Progenitor cell of endocrine pancreas (in vitro differentiated cells): ENCODE measurements at regions not wholly inside any gene's neighbourhood (a gene's known extent, or its start where the extent isn't known, plus 50 kb on each side); places are given as distances from the start of the nearest gene placed in this dataset.
"Not testable (repeated sequence)": the region's sequence is repeated elsewhere in the genome, so short reads cannot be mapped to it uniquely, and the experiment has no call there.

Experiments used
- DNase-seq: peaks from one replicate; pipeline ENCODE4 v3.0.0; 2021; ENCODE audit warnings: low spot score; ENCODE audit not compliant: unreplicated experiment
- H3K27ac Mint-ChIP-seq: 2 replicates; pipeline ENCODE4 v1.8.0; 2021; ENCODE audit warnings: mild to moderate bottlenecking, moderate library complexity, mixed read lengths
- H3K27me3 Mint-ChIP-seq: 2 replicates; pipeline ENCODE4 v1.8.0; 2021; ENCODE audit warnings: mixed read lengths
- H3K36me3 Mint-ChIP-seq: 2 replicates; pipeline ENCODE4 v1.8.0; 2022; ENCODE audit warnings: mixed read lengths; ENCODE audit not compliant: insufficient read depth
- H3K4me1 Mint-ChIP-seq: 2 replicates; pipeline ENCODE4 v1.8.0; 2021; ENCODE audit warnings: low read depth, mixed read lengths
- H3K4me3 Mint-ChIP-seq: 2 replicates; pipeline ENCODE4 v1.8.0; 2021; ENCODE audit warnings: low read depth, mild to moderate bottlenecking, moderate library complexity, mixed read lengths
- H3K9me3 Mint-ChIP-seq: 2 replicates; pipeline ENCODE4 v1.8.0; 2021; ENCODE audit warnings: low read depth, mixed read lengths
- CTCF ChIP-seq: fragments of 200-600 bp; sonication (generic); IDR thresholded peaks from one replicate; pipeline ENCODE4 v1.5.0; 2021; ENCODE audit warnings: antibody characterized with exemption, mild to moderate bottlenecking; ENCODE audit not compliant: unreplicated experiment

GRCh38 chr3:153221748-153222162 is 59.7 kb downstream of the RAP2B start:
- H3K4me3 Mint-ChIP-seq: no peak overlapping the region
- TF ChIP-seq CTCF: no peak
- H3K36me3 Mint-ChIP-seq: no peaks in the 10 kb centered on the region
- peaks cover 1% of the 10 kb centered on the region for H3K4me1 Mint-ChIP-seq
- DNase-seq: no peak
- H3K27me3 Mint-ChIP-seq: no peaks in the 10 kb centered on the region
- H3K9me3 Mint-ChIP-seq: no peaks in the 10 kb centered on the region
- H3K27ac Mint-ChIP-seq: no peak overlapping the region

GRCh38 chr3:153226877-153227276 is 64.9 kb downstream of the RAP2B start:
- peaks cover 19% of the 10 kb centered on the region for H3K27me3 Mint-ChIP-seq
- H3K4me3 Mint-ChIP-seq, H3K27ac Mint-ChIP-seq, H3K36me3 Mint-ChIP-seq, H3K4me1 Mint-ChIP-seq, H3K9me3 Mint-ChIP-seq, DNase-seq: not testable (repeated sequence)

GRCh38 chr3:153230427-153230826 is 68.4 kb downstream of the RAP2B start:
- peaks cover 19% of the 10 kb centered on the region for H3K27me3 Mint-ChIP-seq
- H3K36me3 Mint-ChIP-seq, DNase-seq, H3K27ac Mint-ChIP-seq, H3K4me3 Mint-ChIP-seq, H3K4me1 Mint-ChIP-seq, H3K9me3 Mint-ChIP-seq: not testable (repeated sequence)

- H3K36me3 Mint-ChIP-seq, DNase-seq, H3K4me3 Mint-ChIP-seq, H3K27ac Mint-ChIP-seq, H3K4me1 Mint-ChIP-seq, H3K9me3 Mint-ChIP-seq: not testable (repeated sequence)
- H3K27me3 Mint-ChIP-seq: peaks cover 19% of the 10 kb centered on the region
Observed at GRCh38 chr3:153231245-153231644, 69.2 kb downstream of the RAP2B start.

- H3K27ac Mint-ChIP-seq, H3K4me3 Mint-ChIP-seq, H3K9me3 Mint-ChIP-seq, H3K36me3 Mint-ChIP-seq, H3K4me1 Mint-ChIP-seq, DNase-seq: not testable (repeated sequence)
- H3K27me3 Mint-ChIP-seq: peaks cover 19% of the 10 kb centered on the region
Observed at GRCh38 chr3:153232050-153232752, 70.2 kb downstream of the RAP2B start.

- no peak for DNase-seq
Observed at GRCh38 chr3:153232851-153233271, 70.8 kb downstream of the RAP2B start.

GRCh38 chr3:153233986-153234385 is 72.0 kb downstream of the RAP2B start:
- Mint-ChIP-seq H3K36me3 (no peaks in the 10 kb centered on the region), H3K4me3 (no peak overlapping the region), H3K27ac (peak overlapping the region; percentile 50), H3K9me3 (no peaks in the 10 kb centered on the region), H3K4me1 (peaks cover 2% of the 10 kb centered on the region), H3K27me3 (peaks cover 19% of the 10 kb centered on the region)
- no peak for TF ChIP-seq CTCF
- DNase-seq: no peak

More at GRCh38 chr3:153232851-153233271, 70.8 kb downstream of the RAP2B start:
- H3K4me1 Mint-ChIP-seq: peaks cover 2% of the 10 kb centered on the region
- H3K4me3 Mint-ChIP-seq: no peak overlapping the region
- no peak overlapping the region for H3K27ac Mint-ChIP-seq
- TF ChIP-seq CTCF: no peak
- no peaks in the 10 kb centered on the region for H3K9me3 Mint-ChIP-seq
- H3K36me3 Mint-ChIP-seq: no peaks in the 10 kb centered on the region
- H3K27me3 Mint-ChIP-seq: peaks cover 19% of the 10 kb centered on the region
